D341Med (cell line): ENCODE measurements at regions not wholly inside any gene's neighbourhood (a gene's known extent, or its start where the extent isn't known, plus 50 kb on each side); places are given as distances from the start of the nearest gene placed in this dataset.

Experiments used
- DNase-seq: peaks from one replicate; pipeline ENCODE4 v3.0.0; 2012; ENCODE audit warnings: low spot score

DNA sequence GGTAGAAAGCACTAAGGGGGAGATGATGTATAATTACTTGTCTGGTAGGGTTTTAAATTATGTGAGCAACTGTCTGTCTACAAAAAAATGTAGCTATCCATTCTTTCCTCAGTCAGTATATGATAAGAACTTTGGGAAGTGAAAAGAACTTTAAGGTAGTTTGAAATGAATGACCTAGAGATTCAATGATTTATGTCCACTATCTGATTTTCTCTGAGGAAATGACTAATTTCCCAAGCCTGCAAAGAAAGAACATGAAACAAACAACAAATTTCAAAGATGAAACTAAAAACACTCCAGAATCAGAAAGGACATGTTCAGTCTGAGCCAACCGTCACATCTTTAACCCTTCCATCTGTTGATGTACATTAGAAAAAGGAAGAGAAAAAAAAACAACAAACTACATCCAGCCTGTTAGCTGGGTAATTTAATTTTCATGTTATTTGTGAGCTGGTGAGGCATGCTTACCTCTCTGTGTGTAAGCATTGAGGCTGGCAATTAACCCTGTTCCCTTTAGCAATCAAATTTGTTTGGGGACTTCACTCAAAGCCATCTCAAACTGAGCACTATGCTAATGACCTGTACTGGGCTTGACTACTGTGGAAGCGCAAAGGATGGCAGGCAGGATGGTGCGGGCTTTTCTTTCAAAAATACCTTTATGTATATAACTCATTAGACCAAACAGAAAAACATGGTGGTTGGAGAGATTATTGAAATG, 220.1 kb downstream of the TUSC7 start:
- DNase-seq: no peak

DNA sequence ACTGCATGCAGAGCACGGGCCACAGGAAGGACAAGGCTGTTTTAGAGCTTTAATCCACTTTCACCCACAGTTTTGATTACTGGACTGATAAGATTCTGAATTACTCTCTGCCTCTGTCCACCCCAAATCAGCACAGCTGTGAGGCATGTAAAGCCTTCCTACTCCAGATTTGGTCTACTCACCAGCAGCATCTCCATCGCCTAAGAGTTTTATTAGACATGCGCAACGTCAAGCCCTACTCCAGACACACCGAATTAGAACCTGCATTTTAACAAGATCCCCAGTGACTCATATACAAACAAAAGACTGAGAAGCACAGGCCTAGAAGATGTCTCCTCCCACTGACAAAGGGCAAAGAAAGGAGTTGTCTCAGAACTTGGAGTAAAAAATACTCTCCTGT, 221.2 kb downstream of the TUSC7 start:
- no peak for DNase-seq

DNA sequence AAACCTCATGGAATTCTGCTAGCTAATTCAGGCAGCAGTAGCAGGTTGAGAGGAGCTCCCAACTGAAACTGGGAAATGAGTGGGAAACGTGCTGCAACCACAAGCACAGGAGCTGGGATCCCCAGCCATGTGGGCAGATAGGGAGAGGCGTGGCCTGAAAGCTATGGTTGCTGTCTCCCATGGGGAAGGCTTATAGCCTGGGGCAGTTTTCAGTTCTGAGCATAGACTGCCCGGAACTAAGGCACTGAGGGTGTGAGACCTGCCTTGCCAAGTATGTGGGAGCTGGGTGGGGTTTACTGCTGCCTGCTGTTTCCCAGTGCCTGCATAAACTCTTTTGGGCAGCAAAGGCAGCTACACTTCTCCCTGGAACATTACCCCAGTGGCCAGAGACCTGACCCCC, 229.5 kb downstream of the TUSC7 start:
- DNase-seq: no peak

DNA sequence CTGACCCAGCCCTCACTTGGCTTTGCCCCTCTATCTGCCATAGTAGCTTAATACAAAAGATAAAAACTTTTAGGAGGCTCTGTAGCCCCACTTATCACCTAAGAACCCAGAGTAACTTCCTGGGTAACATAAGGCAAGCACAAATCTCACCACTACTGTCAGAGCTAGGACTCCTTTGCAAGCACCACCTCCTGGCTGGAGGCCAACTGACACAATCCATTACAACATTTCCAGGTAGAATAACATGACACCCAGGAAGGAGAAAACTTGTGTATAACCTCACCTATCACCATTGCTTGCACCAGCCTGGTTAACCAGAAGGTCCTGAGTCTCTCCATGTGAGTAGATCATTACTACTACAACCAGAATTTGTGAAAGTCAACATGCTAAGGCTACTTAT, 230.0 kb downstream of the TUSC7 start:
- no peak for DNase-seq

DNA sequence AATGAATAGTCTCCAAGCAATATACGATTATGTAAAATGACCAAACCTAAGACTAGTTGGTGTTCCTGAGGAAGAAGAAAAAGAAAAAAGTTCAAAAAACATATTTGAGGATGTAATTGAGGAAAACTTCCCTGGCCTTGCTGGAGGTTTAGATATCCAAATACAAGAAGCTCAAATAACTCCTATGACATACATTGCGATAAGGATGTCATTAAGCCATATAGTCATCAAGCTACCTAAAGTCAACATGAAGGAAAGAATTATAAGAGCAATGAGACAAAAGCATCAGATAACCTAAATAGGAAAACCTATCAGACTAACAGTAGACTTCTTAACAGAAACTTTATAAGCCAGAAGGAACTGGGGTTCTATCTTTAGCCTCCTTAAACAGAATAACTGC, 231.1 kb downstream of the TUSC7 start:
- no peak for DNase-seq

DNA sequence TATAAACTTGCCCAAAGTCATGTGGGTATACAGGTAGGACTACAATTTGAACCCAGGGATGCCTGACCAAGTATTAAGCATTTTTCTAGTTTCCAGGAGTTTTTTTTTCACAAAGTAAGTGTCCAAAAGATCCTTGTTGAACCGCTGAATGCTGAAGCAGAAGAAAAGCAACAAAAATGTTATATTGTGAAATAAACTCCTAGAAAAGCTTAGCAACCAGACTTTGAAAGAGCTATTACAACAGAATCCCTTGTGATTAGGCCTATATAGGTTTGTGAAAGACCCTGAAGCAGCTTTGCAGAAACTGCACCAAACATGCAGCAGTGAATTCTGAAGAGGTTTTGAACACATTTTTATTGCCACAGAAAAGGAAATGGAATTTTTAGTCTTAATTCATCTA, 236.8 kb downstream of the TUSC7 start:
- no peak for DNase-seq

DNA sequence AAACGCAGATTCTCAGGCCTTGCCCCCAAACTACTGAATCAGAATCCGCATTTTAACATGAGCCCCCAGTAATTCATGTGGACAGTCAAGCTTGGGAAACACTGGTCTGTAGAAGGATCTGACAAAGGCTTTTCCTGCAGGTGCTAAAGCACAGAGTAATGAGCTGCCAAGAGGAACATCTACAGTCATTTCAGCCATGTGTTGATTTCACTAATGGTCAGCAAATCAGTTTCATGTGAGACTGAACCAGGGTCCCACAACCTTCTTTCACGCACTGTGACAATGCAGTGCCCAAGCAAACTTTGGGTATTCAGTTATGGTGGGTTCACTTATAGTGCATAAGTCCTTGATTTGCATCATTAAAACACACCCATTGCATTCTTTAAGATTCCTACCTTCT, 237.6 kb downstream of the TUSC7 start:
- DNase-seq: no peak

DNA sequence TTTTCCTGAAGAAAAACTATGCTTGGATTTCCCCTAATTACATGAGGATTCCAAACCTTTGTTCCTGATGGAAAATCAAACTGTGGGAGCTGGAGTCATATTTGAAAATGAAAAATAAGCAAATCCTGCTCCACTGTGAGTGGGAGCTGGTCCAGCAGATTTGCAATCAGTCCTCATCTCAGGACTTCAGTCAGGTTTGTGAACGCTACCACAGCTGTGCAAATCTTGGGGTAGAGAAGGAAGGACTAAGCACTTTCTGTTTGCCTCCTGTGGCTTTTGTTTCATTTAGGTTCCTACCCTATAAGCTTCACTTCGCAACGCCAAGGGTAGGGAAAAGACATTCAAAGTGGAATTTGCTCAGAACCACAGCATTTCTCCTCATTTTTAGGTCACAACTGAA, 238.2 kb downstream of the TUSC7 start:
- DNase-seq: no peak

DNA sequence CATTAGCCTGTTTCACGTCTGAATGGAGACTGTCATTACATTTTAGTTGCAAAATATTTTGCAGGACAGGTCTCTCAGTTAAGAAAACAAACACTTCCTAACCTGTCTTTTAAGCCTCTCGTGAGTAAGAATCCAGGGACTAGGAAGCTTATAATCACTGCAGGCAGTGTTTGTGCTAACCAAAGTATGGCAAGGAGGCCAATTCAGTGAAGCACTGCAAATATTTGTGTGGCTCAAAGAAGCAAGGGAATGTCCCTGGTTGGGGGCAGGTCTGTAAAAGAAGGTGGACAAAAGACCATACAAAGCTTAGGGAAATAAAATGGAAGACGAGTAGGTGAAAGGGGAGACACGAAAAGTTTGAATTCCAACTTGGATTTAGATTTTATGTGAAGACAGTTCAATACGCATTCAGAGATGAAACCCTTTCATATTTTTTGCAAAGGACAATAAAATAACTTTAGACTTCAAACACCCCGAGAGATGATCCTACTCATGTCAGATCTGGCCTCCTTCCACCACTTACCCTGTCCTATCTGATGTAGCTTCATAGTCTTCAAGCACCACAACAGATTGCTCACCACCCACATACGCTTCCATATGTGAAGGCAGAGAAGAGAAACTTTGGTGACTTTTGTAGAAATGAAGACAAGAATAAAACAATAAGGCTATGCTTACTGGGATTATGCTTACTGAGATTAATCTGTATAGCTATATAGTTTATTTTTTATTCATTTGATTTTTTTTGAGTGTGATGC, 240.9 kb downstream of the TUSC7 start:
- DNase-seq: no peak

DNA sequence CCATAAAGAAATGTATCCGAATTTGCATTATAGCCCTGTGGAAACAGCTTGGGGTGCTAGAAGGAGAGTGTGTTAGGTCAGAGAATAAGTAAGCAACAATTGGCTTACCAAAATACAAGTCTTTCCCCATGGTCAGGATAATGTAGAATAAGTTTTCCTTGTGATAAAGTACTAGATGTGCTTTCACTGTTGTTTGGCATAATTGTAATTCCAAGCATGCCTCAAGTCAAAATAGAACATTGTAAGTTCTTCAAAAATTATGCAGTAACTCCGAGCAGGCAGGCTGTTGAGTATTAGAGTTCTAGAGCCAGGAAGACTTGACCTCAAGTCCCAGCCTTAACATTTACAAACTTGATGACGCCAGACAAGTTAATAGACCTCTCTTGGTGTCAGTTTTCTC, 242.0 kb downstream of the TUSC7 start:
- no peak for DNase-seq

DNA sequence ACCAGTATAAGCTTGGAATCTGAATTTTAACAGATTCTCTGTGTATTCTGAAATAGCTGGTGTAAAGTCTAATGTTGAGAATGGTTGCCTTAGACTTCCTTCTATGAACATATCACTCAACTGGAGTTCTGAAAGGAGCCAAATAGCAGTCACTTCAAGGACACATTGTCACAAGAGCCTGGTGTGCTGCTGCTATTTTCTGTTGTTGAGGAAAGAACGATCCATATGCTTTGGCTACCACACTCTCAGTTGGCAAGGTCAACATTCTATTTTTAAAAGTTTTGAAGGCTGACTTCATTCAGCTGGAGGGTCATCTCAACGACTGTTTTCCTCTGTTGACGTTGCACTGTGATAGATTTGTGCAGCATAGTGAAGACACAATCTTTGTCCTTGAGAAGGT, 248.7 kb downstream of the TUSC7 start:
- DNase-seq: no peak

DNA sequence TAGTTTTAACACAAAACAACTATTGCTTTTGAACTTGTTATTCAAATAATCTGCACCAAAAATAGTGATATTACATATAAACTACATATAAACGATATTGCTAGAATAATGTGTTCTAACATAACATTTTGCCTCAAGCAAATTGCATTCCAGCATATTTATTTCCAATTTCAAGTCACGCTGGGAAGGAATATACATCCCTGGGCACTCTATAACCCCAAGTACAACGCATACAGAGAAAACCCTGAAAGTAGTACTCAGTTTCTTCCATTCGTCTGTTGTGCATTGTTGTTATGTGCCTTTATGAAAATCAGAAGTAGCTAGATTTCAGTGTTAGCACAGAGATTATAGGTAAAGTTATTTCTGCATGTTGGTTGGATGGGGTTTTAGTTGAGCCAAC, 251.5 kb downstream of the TUSC7 start:
- DNase-seq: no peak

DNA sequence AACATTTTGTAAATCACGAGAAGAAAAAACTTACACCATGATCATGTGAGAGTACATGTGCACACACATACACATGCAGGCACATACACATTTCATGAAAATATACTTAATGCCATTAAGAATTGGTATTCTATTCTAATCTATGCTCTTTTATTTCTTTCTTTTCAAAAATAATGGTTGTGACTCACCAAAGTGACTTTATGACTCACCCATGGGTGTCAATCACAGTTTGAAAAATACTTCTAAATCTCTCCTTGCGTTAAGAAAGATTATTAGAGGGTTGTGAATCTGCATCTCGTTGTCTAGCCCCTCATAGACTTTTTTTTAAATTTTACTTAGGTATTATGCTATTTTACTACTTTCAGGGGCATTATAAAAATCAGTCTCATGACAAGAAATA, 254.2 kb downstream of the TUSC7 start:
- no peak for DNase-seq

DNA sequence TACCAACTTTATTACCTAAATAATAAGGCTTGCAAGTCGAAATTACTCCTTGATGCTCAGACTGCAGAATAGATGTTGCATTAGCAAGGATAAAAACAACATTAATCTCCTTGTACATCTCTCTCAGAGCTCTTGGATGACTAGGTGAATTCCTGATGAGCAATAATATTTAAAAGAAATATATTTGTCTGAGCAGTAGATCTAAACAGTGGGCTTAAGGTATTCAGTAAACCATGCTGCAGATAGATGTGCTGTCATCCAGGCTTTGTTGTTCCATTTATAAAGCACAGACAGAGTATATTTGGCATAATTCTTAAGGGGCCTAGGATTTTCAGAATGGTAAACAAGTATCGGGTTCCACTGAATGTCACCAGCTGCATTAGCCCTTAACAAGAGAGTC, 257.1 kb downstream of the TUSC7 start:
- no peak for DNase-seq

DNA sequence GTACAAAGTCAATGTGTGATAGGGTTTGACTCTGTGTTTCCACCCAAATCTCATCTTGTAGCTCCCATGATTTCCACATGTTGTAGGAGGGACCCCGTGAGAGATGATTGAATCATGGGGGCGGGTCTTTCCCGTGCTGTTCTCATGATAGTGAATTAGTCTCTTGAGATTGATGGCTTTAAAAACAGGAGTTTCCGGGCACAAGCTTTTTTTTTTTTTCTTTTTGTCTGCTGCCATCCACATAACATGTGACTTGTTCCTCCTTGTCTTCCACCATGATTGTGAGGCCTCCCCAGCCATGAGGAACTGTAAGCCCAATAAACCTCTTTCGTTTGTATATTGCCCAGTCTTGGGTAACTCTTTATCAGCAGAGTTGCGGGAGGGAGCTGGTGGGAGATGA, 259.6 kb downstream of the TUSC7 start:
- DNase-seq: no peak

DNA sequence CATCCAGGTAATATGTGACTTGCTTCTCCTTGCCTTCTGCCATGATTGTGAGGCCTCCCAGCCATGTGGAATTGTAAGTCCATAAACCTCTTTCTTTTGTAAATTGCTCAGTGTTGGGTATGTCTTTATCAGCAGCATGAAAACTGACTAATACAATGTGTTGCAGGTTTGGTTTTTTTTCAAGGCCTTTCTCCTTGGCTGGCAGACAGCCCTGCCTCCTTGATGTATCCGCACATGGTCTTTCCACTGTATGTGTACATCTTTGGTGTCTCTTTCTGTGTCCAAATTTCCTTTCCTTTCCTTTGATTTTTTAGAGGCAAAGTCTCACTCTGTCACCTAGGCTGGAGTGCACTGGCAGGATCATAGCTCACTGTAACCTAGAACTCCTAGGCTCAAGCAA, 260.1 kb downstream of the TUSC7 start:
- DNase-seq: no peak

DNA sequence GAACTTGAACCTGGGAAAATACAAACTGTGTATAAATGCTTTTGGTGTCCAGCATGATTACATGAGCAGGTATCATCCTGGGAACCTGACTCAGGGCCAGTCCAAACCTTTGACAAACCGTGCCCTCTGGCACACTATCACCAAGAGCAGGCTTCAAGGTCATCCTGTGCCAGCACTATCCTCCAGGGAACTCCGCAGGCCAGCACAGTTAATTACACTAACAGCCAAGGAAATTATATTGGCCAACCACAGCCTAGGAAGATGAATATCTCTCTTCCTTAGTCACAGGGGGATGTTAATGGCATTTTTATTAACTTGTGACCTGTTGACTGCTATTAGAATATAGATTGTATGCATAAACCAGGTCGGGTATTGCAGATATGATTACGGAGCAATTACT, 262.0 kb downstream of the TUSC7 start:
- DNase-seq: no peak

DNA sequence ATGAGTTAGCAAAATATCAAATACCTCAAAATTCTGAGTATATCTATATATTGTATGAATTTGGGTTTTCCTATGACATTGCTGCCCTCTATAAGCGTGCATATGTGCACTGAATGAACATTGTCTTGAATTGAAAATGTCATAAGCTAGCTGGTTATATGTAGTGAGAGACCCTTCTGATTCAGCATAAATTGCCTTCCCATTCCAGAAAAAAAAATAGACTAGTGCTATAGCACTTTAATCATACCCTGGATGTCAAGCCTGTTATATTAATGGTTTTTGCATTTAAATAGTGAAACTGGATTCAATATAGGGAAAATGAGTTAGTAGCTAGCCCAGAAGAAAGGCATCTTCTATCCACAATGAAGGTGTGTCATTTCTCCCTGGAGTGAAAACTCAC, 265.1 kb downstream of the TUSC7 start:
- no peak for DNase-seq

DNA sequence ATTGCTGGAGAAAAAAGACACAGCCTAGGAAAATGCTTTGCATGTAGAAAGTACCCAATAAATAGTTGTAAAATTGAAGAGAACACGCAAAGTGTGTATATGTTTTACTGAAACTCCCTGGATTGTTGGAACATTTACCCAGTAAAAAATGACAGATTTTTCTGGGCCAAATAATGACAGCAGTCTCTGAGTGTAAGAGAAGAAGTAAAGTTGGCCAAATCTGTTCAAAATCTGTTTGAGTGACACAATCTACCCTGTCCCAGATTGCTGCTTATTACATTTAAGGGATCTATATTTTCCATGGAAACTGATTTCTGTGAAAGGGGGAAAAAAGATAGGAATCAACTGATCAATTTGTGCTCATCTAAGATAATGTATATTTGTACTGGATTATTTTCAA, 267.9 kb downstream of the TUSC7 start:
- DNase-seq: no peak

DNA sequence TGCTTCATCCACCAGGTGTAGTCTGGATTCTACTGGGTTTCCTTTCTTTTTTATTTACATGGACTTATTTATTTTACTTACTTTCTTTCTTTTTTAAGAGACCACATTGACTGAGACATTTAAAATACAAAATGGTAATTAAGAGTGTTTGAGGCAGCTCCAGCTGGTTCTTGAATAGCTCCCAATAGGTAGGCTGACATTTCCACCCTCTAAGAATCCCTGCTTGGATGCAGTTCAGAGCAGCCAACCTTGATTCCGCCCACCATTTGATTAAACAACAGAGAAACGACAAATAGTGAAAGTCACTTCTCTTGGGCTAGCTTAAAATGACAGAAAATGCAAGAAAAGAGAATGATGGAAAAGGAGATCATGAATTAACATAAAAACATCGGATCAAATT, 270.5 kb downstream of the TUSC7 start:
- DNase-seq: no peak

DNA sequence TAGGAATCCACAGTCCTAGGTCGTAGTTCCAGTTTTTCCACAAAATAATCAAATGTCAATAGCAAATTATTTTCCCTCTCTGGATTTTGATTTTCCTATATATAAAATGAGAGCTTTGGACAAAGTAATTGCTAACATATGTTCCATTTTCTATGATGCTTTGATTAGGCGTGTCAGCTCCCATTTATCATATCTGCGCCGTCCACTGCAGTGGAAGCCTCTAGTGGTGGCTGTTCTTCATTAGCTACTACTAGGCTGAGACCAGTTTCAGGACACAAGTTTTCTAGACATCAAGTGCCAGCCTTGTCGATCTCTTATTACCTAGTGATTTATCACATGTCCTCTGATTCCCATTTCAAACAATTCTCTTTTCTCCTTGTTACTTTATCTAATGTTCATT, 271.5 kb downstream of the TUSC7 start:
- DNase-seq: no peak

DNA sequence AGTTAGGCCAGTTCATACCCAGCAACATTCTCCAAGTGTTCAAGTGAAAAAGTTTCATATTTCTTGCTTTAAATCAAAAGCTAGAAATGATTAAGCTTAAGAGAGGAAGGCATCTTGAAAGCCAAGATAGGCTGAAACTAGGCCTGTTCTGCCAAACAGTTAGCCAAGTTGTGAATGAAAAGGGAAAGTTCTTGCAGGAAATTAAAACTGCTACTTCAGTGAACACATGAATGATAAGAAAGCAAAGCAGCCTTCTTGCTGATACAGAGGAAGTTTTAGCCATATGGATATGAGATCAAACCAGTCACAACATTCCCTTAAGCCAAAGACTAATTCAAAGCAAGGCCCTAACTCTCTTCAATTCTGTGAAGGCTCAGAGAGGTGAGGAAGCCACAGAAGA, 274.7 kb downstream of the TUSC7 start:
- no peak for DNase-seq

DNA sequence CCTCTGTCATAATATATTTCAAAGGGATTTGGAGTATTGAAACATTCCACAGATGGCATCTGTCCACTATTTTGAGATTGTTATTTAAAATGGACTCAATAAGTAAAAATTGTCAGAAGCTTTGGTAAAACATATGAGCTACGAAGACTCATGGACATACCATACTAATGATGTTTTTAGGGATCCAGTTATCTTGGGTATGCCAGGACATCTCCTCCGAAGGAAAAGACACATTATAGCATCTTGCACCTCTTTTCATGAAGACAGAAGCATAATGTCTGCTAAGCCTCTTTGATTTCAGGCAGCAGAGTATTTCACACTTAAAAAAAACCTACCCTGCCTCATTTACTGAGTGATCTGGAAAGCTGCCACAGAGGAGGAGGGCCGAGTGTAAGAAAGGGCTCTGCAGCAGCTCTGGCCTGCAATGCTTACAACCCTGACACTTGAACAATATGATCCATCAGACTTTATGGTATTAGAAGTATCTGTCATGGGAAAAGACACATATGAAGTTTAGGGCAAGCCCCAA, 284.8 kb downstream of the TUSC7 start:
- DNase-seq: no peak

DNA sequence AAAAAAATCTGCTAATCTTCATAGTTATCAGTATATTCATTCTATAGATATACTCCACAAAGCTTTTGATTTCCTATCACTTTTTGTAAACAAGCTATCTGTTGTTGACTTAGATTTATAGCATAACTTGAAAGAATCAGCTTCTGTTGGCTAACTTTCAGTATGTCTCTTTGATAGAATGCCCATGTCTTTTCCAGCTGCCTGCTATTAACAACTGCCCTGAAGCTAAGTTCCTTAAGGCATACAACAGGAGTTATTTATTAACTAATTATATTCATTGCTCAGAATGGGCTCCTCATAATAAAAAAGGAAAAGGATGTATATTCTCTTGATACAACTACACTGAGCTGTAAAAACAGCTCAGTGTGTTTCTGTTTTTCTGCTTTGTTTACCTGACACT, 293.9 kb downstream of the TUSC7 start:
- DNase-seq: no peak
